DND-41 (cell line): ENCODE measurements at regions not wholly inside any gene's neighbourhood (a gene's known extent, or its start where the extent isn't known, plus 50 kb on each side); places are given as distances from the start of the nearest gene placed in this dataset.
"Not testable (repeated sequence)": the region's sequence is repeated elsewhere in the genome, so short reads cannot be mapped to it uniquely, and the experiment has no call there.

Source experiments
- ATAC-seq: fragments of 200-7000 bp; cut with Tn5 transposase; 3 replicates; pipeline ENCODE4 v1.9.1; 2021; ENCODE audit warnings: low read depth; ENCODE audit not compliant: insufficient read depth
- DNase-seq: peaks from one replicate; pipeline ENCODE4 v3.0.0-alpha.2; 2020
- H2AFZ ChIP-seq: 2 replicates; pipeline ENCODE4 v1.6.0; 2012; ENCODE audit warnings: low read depth, low read length
- H3K27ac ChIP-seq: 2 replicates; pipeline ENCODE4 v1.5.1; 2012; ENCODE audit warnings: low read length, inconsistent platforms
- H3K27me3 ChIP-seq: fragments of 200-600 bp; sonication (generic); 2 replicates; pipeline ENCODE4 v1.6.0; 2012; ENCODE audit warnings: low read length, mild to moderate bottlenecking, inconsistent platforms; ENCODE audit not compliant: insufficient read depth, poor library complexity
- H3K36me3 ChIP-seq: 2 replicates; pipeline ENCODE4 v1.5.1; 2012; ENCODE audit warnings: low read length, inconsistent platforms; ENCODE audit not compliant: insufficient read depth
- H3K4me1 ChIP-seq: 2 replicates; pipeline ENCODE4 v1.5.1; 2012; ENCODE audit warnings: mild to moderate bottlenecking, low read length; ENCODE audit not compliant: insufficient read depth
- H3K4me2 ChIP-seq: 2 replicates; pipeline ENCODE4 v1.6.0; 2012; ENCODE audit warnings: mild to moderate bottlenecking, moderate library complexity, low read length, inconsistent platforms; ENCODE audit not compliant: insufficient read depth
- H3K4me3 ChIP-seq, 2 experiments: fragments of 200-600 bp in 1 of 2; shearing (Covaris generic) in 1 of 2; 2 replicates each; pipeline ENCODE4 v1.5.1; 2012 to 2016; ENCODE audit warnings: inconsistent platforms in 2 of 2, low read length in 2 of 2, mild to moderate bottlenecking in 2 of 2, low read depth in 1 of 2, moderate library complexity in 1 of 2
- H3K79me2 ChIP-seq: 2 replicates; pipeline ENCODE4 v1.6.0; 2012; ENCODE audit warnings: low read length, inconsistent platforms; ENCODE audit not compliant: insufficient read depth
- H3K9ac ChIP-seq: 2 replicates; pipeline ENCODE4 v1.6.0; 2012; ENCODE audit warnings: low read depth, mild to moderate bottlenecking, inconsistent platforms, low read length, moderate library complexity
- H3K9me3 ChIP-seq: 2 replicates; pipeline ENCODE4 v1.5.1; 2012; ENCODE audit warnings: low read length, moderate library complexity, mild to moderate bottlenecking, inconsistent platforms; ENCODE audit not compliant: insufficient read depth, severe bottlenecking
- H4K20me1 ChIP-seq: 2 replicates; pipeline ENCODE4 v1.6.0; 2012; ENCODE audit warnings: low read length; ENCODE audit not compliant: insufficient read depth
- CTCF ChIP-seq: IDR thresholded peaks from 2 replicates; pipeline ENCODE4 v1.5.1; 2012; ENCODE audit warnings: borderline replicate concordance, low read length, moderate library complexity, mild to moderate bottlenecking; ENCODE audit not compliant: poor library complexity, severe bottlenecking; ENCODE audit errors: extremely low read depth
- EZH2 ChIP-seq: IDR thresholded peaks from 3 replicates; pipeline ENCODE4 v1.6.1; 2012; ENCODE audit warnings: borderline replicate concordance, low read depth, mild to moderate bottlenecking, moderate library complexity, low read length, inconsistent platforms; ENCODE audit not compliant: severe bottlenecking

- H3K4me1 ChIP-seq = peaks cover 14% of the 10 kb centered on the region
- H2AFZ ChIP-seq = no peak overlapping the region
- no peaks in the 10 kb centered on the region for H4K20me1 ChIP-seq
- no peaks in the 10 kb centered on the region for H3K27me3 ChIP-seq
- DNase-seq (no peak), ATAC-seq (no peak)
- no peak overlapping the region for H3K9ac ChIP-seq
- H3K79me2 ChIP-seq = no peaks in the 10 kb centered on the region
- no peak overlapping the region for H3K27ac ChIP-seq
- TF ChIP-seq EZH2 (no peak), CTCF (no peak)
- H3K4me3 ChIP-seq = no peak overlapping the region
- no peak overlapping the region for H3K4me2 ChIP-seq
- no peaks in the 10 kb centered on the region for H3K36me3 ChIP-seq
- H3K9me3 ChIP-seq = peaks cover 8% of the 10 kb centered on the region
These were observed 126.0 kb upstream of the TOP1 start for GRCh38 chr20:40902661-40903060.

DNA sequence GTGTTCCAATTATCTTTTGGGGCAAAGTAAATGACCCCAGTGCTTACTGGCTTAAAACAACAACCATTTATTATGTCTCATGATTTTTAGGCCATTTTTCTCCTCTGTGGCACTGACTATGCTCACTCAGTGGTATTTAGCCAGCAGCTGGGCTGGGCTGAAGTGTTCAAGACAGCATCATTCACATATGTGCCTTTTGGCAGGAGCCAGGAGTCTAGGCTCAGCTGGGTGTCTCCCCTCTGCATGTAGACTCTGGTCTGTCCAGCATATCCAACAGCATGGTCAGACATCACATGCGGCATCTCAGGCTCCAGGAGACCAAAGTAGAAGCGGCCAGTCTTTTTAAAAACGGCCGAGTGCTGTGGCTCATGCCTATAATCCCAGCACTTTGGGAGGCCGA lies 120.3 kb upstream of the TOP1 start:
- TF ChIP-seq CTCF (no peak), EZH2 (no peak)
- ATAC-seq (no peak), DNase-seq (no peak)
- Histone ChIP-seq H3K4me1 (peaks cover 40% of the 10 kb centered on the region), H3K4me3 (no peak overlapping the region), H2AFZ (no peak overlapping the region), H3K9me3 (peaks cover 14% of the 10 kb centered on the region), H3K36me3 (no peaks in the 10 kb centered on the region), H3K4me2 (no peak overlapping the region; the same call in 1 of the 2 replicates), H3K27ac (no peak overlapping the region; the same call in 1 of the 2 replicates), H4K20me1 (no peaks in the 10 kb centered on the region), H3K79me2 (no peaks in the 10 kb centered on the region), H3K9ac (no peak overlapping the region), H3K27me3 (no peaks in the 10 kb centered on the region)

GRCh38 chr20:40909489-40909888 lies 119.1 kb upstream of the TOP1 start:
- Histone ChIP-seq H2AFZ (peak overlapping the region; percentile 33; the same call in 1 of the 2 replicates), H3K27ac (peak overlapping the region; percentile 79), H3K4me2 (peak overlapping the region; percentile 56), H3K9ac (peak overlapping the region; percentile 37), H3K9me3 (peaks cover 14% of the 10 kb centered on the region), H3K4me1 (peaks cover 40% of the 10 kb centered on the region), H3K4me3 (peak overlapping the region in 1 of 2 experiments; percentile 39; a peak in 2 of 4 replicates)
- H3K27me3 ChIP-seq, H4K20me1 ChIP-seq, H3K36me3 ChIP-seq, H3K79me2 ChIP-seq: not testable (repeated sequence)
- DNase-seq (peak; percentile 88), ATAC-seq (peak; percentile 60)

GRCh38 chr20:40910436-40910835 lies 118.2 kb upstream of the TOP1 start:
- Histone ChIP-seq H3K4me1 (peaks cover 31% of the 10 kb centered on the region), H3K27ac (peak overlapping the region; percentile 79; the same call in 1 of the 2 replicates), H3K9me3 (peaks cover 14% of the 10 kb centered on the region)
- not testable (repeated sequence) for H3K4me2 ChIP-seq, H4K20me1 ChIP-seq, H2AFZ ChIP-seq, H3K27me3 ChIP-seq, ATAC-seq, H3K79me2 ChIP-seq, DNase-seq, H3K4me3 ChIP-seq, H3K36me3 ChIP-seq, H3K9ac ChIP-seq

GRCh38 chr20:40911152-40911551 lies 117.5 kb upstream of the TOP1 start:
- H3K9ac ChIP-seq, ATAC-seq, H4K20me1 ChIP-seq, H3K4me3 ChIP-seq, H3K36me3 ChIP-seq, H3K9me3 ChIP-seq, H3K27me3 ChIP-seq, DNase-seq, H2AFZ ChIP-seq, H3K79me2 ChIP-seq, H3K4me2 ChIP-seq: not testable (repeated sequence)
- Histone ChIP-seq H3K27ac (peak overlapping the region; percentile 21; the same call in 1 of the 2 replicates), H3K4me1 (peaks cover 26% of the 10 kb centered on the region)
